ENCODE measurements at regions not wholly inside any gene's neighbourhood (a gene's known extent, or its start where the extent isn't known, plus 50 kb on each side); places are given as distances from the start of the nearest gene placed in this dataset.

GRCh38 chr10:78719276-78719675 lies 349.5 kb upstream of the ZMIZ1 start:
- H3K4me3 ChIP-seq (ENCODE audit: low read length) = no peak overlapping the region
- no peak for TF ChIP-seq ZNF274 (IDR thresholded peaks at IDR 0.05; ENCODE audit: low read depth, low read length)

- no peak overlapping the region for H3K4me3 ChIP-seq (ENCODE audit: low read length)
- TF ChIP-seq ZNF274 (IDR thresholded peaks at IDR 0.05; ENCODE audit: low read depth, low read length) = no peak
Observed at GRCh38 chr10:78720091-78720490, 348.7 kb upstream of the ZMIZ1 start.

- H3K4me3 ChIP-seq (ENCODE audit: low read length) = no peak overlapping the region
- no peak for TF ChIP-seq ZNF274 (IDR thresholded peaks at IDR 0.05; ENCODE audit: low read depth, low read length)
Observed at GRCh38 chr10:78721231-78721630, 347.5 kb upstream of the ZMIZ1 start.

- TF ChIP-seq ZNF274 (IDR thresholded peaks at IDR 0.05; ENCODE audit: low read depth, low read length) = no peak
- no peak overlapping the region for H3K4me3 ChIP-seq (ENCODE audit: low read length)
Observed at GRCh38 chr10:78724846-78725245, 343.9 kb upstream of the ZMIZ1 start.

GRCh38 chr10:78726171-78726570 lies 342.6 kb upstream of the ZMIZ1 start:
- no peak for TF ChIP-seq ZNF274 (IDR thresholded peaks at IDR 0.05; ENCODE audit: low read depth, low read length)
- H3K4me3 ChIP-seq (ENCODE audit: low read length) = no peak overlapping the region

GRCh38 chr10:78727251-78727650 lies 341.5 kb upstream of the ZMIZ1 start:
- no peak for TF ChIP-seq ZNF274 (IDR thresholded peaks at IDR 0.05; ENCODE audit: low read depth, low read length)
- H3K4me3 ChIP-seq (ENCODE audit: low read length) = no peak overlapping the region

GRCh38 chr10:78727728-78728127 lies 341.0 kb upstream of the ZMIZ1 start:
- no peak for TF ChIP-seq ZNF274 (IDR thresholded peaks at IDR 0.05; ENCODE audit: low read depth, low read length)

GRCh38 chr10:78728176-78728575 lies 340.6 kb upstream of the ZMIZ1 start:
- H3K4me3 ChIP-seq (ENCODE audit: low read length) = no peak overlapping the region
- TF ChIP-seq ZNF274 (IDR thresholded peaks at IDR 0.05; ENCODE audit: low read depth, low read length) = no peak

More at GRCh38 chr10:78727728-78728127, 341.0 kb upstream of the ZMIZ1 start:
- H3K4me3 ChIP-seq (ENCODE audit: low read length) = no peak overlapping the region

- no peak for TF ChIP-seq ZNF274 (IDR thresholded peaks at IDR 0.05; ENCODE audit: low read depth, low read length)
- no peak overlapping the region for H3K4me3 ChIP-seq (ENCODE audit: low read length)
Observed at GRCh38 chr10:78729366-78729765, 339.4 kb upstream of the ZMIZ1 start.

- no peak for TF ChIP-seq ZNF274 (IDR thresholded peaks at IDR 0.05; ENCODE audit: low read depth, low read length)
- H3K4me3 ChIP-seq (ENCODE audit: low read length) = no peak overlapping the region
Observed at GRCh38 chr10:78729800-78730199, 339.0 kb upstream of the ZMIZ1 start.

GRCh38 chr10:78730754-78731153 lies 338.0 kb upstream of the ZMIZ1 start:
- H3K4me3 ChIP-seq (ENCODE audit: low read length) = no peak overlapping the region
- TF ChIP-seq ZNF274 (IDR thresholded peaks at IDR 0.05; ENCODE audit: low read depth, low read length) = no peak

- no peak overlapping the region for H3K4me3 ChIP-seq (ENCODE audit: low read length)
- no peak for TF ChIP-seq ZNF274 (IDR thresholded peaks at IDR 0.05; ENCODE audit: low read depth, low read length)
Observed at GRCh38 chr10:78731675-78732074, 337.1 kb upstream of the ZMIZ1 start.

- TF ChIP-seq ZNF274 (IDR thresholded peaks at IDR 0.05; ENCODE audit: low read depth, low read length) = no peak
- H3K4me3 ChIP-seq (ENCODE audit: low read length) = no peak overlapping the region
Observed at GRCh38 chr10:78732381-78732780, 336.4 kb upstream of the ZMIZ1 start.

GRCh38 chr10:78736926-78737630 lies 331.7 kb upstream of the ZMIZ1 start:
- no peak overlapping the region for H3K4me3 ChIP-seq (ENCODE audit: low read length)
- no peak for TF ChIP-seq ZNF274 (IDR thresholded peaks at IDR 0.05; ENCODE audit: low read depth, low read length)

GRCh38 chr10:78737883-78738856 lies 330.6 kb upstream of the ZMIZ1 start:
- no peak overlapping the region for H3K4me3 ChIP-seq (ENCODE audit: low read length)
- no peak for TF ChIP-seq ZNF274 (IDR thresholded peaks at IDR 0.05; ENCODE audit: low read depth, low read length)

Measured in GM08714 (cell line).